Nephron (organoid): ENCODE measurements at regions not wholly inside any gene's neighbourhood (a gene's known extent, or its start where the extent isn't known, plus 50 kb on each side); places are given as distances from the start of the nearest gene placed in this dataset.

ENCODE experiments used
- H3K27ac Mint-ChIP-seq, 3 experiments: 2 replicates each; pipeline ENCODE4 v1.8.0; 2020; ENCODE audit warnings: mixed read lengths in 3 of 3, mild to moderate bottlenecking in 2 of 3, moderate library complexity in 1 of 3
- H3K27me3 Mint-ChIP-seq: 2 replicates; pipeline ENCODE4 v1.8.0; 2021; ENCODE audit warnings: low read depth, mild to moderate bottlenecking, moderate library complexity, mixed read lengths
- H3K36me3 Mint-ChIP-seq: 2 replicates; pipeline ENCODE4 v1.8.0; 2020; ENCODE audit warnings: low read depth, mixed read lengths
- H3K4me1 Mint-ChIP-seq: 2 replicates; pipeline ENCODE4 v1.8.0; 2020; ENCODE audit warnings: mixed read lengths
- H3K4me3 Mint-ChIP-seq, 3 experiments: 2 replicates each; pipeline ENCODE4 v1.8.0; 2020; ENCODE audit warnings: mild to moderate bottlenecking in 3 of 3, mixed read lengths in 3 of 3, moderate library complexity in 2 of 3
- H3K9me3 Mint-ChIP-seq: 2 replicates; pipeline ENCODE4 v1.8.0; 2020; ENCODE audit warnings: mixed read lengths
- TF ChIP-seq, protein P1 (sequence below), 3 experiments: fragments of 200-600 bp; sonication (generic); IDR thresholded peaks; one replicate each; pipeline ENCODE4 v1.5.0; 2021; ENCODE audit warnings: antibody characterized with exemption in 3 of 3; ENCODE audit not compliant: unreplicated experiment in 3 of 3

- no peaks in the 10 kb centered on the region for H3K9me3 Mint-ChIP-seq
- H3K36me3 Mint-ChIP-seq: no peaks in the 10 kb centered on the region
- no peak overlapping the region for H3K4me3 Mint-ChIP-seq
- H3K27ac Mint-ChIP-seq: no peak overlapping the region
- TF ChIP-seq, protein P1, sequence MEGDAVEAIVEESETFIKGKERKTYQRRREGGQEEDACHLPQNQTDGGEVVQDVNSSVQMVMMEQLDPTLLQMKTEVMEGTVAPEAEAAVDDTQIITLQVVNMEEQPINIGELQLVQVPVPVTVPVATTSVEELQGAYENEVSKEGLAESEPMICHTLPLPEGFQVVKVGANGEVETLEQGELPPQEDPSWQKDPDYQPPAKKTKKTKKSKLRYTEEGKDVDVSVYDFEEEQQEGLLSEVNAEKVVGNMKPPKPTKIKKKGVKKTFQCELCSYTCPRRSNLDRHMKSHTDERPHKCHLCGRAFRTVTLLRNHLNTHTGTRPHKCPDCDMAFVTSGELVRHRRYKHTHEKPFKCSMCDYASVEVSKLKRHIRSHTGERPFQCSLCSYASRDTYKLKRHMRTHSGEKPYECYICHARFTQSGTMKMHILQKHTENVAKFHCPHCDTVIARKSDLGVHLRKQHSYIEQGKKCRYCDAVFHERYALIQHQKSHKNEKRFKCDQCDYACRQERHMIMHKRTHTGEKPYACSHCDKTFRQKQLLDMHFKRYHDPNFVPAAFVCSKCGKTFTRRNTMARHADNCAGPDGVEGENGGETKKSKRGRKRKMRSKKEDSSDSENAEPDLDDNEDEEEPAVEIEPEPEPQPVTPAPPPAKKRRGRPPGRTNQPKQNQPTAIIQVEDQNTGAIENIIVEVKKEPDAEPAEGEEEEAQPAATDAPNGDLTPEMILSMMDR (IDR thresholded peaks at IDR 0.05; ENCODE audit: unreplicated experiment in 3 of 3): no peak
- no peaks in the 10 kb centered on the region for H3K27me3 Mint-ChIP-seq
- H3K4me1 Mint-ChIP-seq: no peaks in the 10 kb centered on the region
These were observed 776.6 kb downstream of the RAB28 start for GRCh38 chr4:12707381-12708175.

DNA sequence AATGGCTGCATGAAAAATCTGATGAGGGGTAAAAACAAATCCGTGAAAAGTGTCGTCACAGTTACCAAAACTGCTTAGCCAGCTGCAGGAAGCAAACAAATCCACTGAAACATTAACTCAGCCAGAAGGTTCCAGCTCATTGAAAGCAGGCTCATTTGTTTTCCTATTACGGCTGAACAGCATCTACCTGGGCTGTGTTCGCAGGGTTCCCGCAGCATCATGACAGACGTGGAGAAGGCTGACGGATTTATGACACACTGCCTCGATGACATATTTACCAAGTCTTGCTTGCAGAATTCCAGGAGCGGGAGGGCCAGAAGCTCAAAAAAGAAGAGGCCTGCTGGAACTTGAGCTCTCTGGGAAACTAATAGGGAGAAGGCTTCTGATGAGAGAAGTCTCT is 781.1 kb downstream of the RAB28 start:
- H3K27me3 Mint-ChIP-seq: no peaks in the 10 kb centered on the region
- H3K4me1 Mint-ChIP-seq: no peaks in the 10 kb centered on the region
- H3K27ac Mint-ChIP-seq: no peak overlapping the region
- H3K9me3 Mint-ChIP-seq: no peaks in the 10 kb centered on the region
- TF ChIP-seq, protein P1 (IDR thresholded peaks at IDR 0.05; ENCODE audit: unreplicated experiment in 3 of 3): no peak
- no peaks in the 10 kb centered on the region for H3K36me3 Mint-ChIP-seq
- H3K4me3 Mint-ChIP-seq: no peak overlapping the region

DNA sequence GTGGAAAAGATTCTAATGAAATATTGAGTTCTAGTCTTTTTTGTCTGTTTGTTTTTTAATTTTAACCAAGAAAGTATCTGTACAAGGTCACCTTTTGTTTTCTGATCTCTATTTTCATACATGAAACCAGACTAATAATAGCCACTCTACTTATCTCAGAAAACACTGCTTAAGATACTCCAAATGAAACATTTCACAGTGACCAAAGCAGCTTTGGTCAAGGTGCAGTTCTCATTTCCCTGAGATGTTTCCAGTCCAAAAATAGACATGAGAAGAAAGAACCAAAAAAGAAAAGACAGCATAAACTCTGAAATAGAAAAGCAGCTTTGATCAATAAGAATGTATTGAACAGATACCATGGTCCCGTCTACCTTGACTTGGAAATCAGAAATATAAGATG is 782.8 kb downstream of the RAB28 start:
- H3K4me3 Mint-ChIP-seq: no peak overlapping the region
- H3K27ac Mint-ChIP-seq: no peak overlapping the region
- no peaks in the 10 kb centered on the region for H3K27me3 Mint-ChIP-seq
- H3K9me3 Mint-ChIP-seq: no peaks in the 10 kb centered on the region
- H3K36me3 Mint-ChIP-seq: no peaks in the 10 kb centered on the region
- no peaks in the 10 kb centered on the region for H3K4me1 Mint-ChIP-seq
- TF ChIP-seq, protein P1 (IDR thresholded peaks at IDR 0.05; ENCODE audit: unreplicated experiment in 3 of 3): no peak

- TF ChIP-seq, protein P1 (IDR thresholded peaks at IDR 0.05; ENCODE audit: unreplicated experiment in 3 of 3): no peak
- Mint-ChIP-seq H3K4me1 (no peaks in the 10 kb centered on the region), H3K27ac (no peak overlapping the region), H3K27me3 (no peaks in the 10 kb centered on the region), H3K4me3 (no peak overlapping the region), H3K36me3 (no peaks in the 10 kb centered on the region), H3K9me3 (no peaks in the 10 kb centered on the region)
These were observed 786.2 kb downstream of the RAB28 start for GRCh38 chr4:12697970-12698369.

- TF ChIP-seq, protein P1 (IDR thresholded peaks at IDR 0.05; ENCODE audit: unreplicated experiment in 3 of 3): no peak
- Mint-ChIP-seq H3K36me3 (no peaks in the 10 kb centered on the region), H3K9me3 (no peaks in the 10 kb centered on the region), H3K27me3 (no peaks in the 10 kb centered on the region), H3K4me1 (no peaks in the 10 kb centered on the region), H3K27ac (no peak overlapping the region), H3K4me3 (no peak overlapping the region)
These were observed 791.3 kb downstream of the RAB28 start for GRCh38 chr4:12692815-12693214.

GRCh38 chr4:12691168-12691567 is 793.0 kb downstream of the RAB28 start:
- TF ChIP-seq, protein P1 (IDR thresholded peaks at IDR 0.05; ENCODE audit: unreplicated experiment in 3 of 3): no peak
- no peaks in the 10 kb centered on the region for H3K27me3 Mint-ChIP-seq
- H3K4me1 Mint-ChIP-seq: no peaks in the 10 kb centered on the region
- H3K4me3 Mint-ChIP-seq: no peak overlapping the region
- H3K27ac Mint-ChIP-seq: no peak overlapping the region
- H3K9me3 Mint-ChIP-seq: no peaks in the 10 kb centered on the region
- no peaks in the 10 kb centered on the region for H3K36me3 Mint-ChIP-seq
